ENCODE measurements at regions not wholly inside any gene's neighbourhood (a gene's known extent, or its start where the extent isn't known, plus 50 kb on each side); places are given as distances from the start of the nearest gene placed in this dataset.

GRCh38 chr22:48954781-48955311 is 872.8 kb downstream of the BRD1 start:
- TF ChIP-seq CTCF (IDR thresholded peaks at IDR 0.05; ENCODE audit: low read depth, low read length): no peak
- DNase-seq (ENCODE audit: extremely low read depth, low read depth): no peak

GRCh38 chr22:48953830-48954229 is 873.8 kb downstream of the BRD1 start:
- no peak for DNase-seq (ENCODE audit: extremely low read depth, low read depth)
- TF ChIP-seq CTCF (IDR thresholded peaks at IDR 0.05; ENCODE audit: low read depth, low read length): no peak

- no peak for TF ChIP-seq CTCF (IDR thresholded peaks at IDR 0.05; ENCODE audit: low read depth, low read length)
- no peak for DNase-seq (ENCODE audit: extremely low read depth, low read depth)
Measured at GRCh38 chr22:48953103-48953720, 874.5 kb downstream of the BRD1 start.

GRCh38 chr22:48952256-48953102 is 875.2 kb downstream of the BRD1 start:
- no peak for TF ChIP-seq CTCF (IDR thresholded peaks at IDR 0.05; ENCODE audit: low read depth, low read length)
- no peak for DNase-seq (ENCODE audit: extremely low read depth, low read depth)

GRCh38 chr22:48951836-48952235 is 875.8 kb downstream of the BRD1 start:
- DNase-seq (ENCODE audit: extremely low read depth, low read depth): no peak
- TF ChIP-seq CTCF (IDR thresholded peaks at IDR 0.05; ENCODE audit: low read depth, low read length): no peak

- no peak for TF ChIP-seq CTCF (IDR thresholded peaks at IDR 0.05; ENCODE audit: low read depth, low read length)
- DNase-seq (ENCODE audit: extremely low read depth, low read depth): no peak
Measured at GRCh38 chr22:48950151-48950915, 877.3 kb downstream of the BRD1 start.
